BJ (cell line): ENCODE measurements at regions not wholly inside any gene's neighbourhood (a gene's known extent, or its start where the extent isn't known, plus 50 kb on each side); places are given as distances from the start of the nearest gene placed in this dataset.
A peak's percentile ranks its signal among the peaks of the same experiment; 100 is the strongest.

Experiments used
- CTCF ChIA-PET: fragments of 350-600 bp; formaldehyde crosslinking; extraction: SDS; loops from one replicate; lab custom pipeline; 2021; ENCODE audit warnings: antibody characterized with exemption, inconsistent platforms; lab: Yijun Ruan, JAX
- POLR2A ChIA-PET: fragments of 300-600 bp; sonication (Branson Sonifier 250); formaldehyde crosslinking; extraction: SDS; loops from one replicate; lab custom pipeline; 2021; ENCODE audit warnings: antibody characterized with exemption; lab: Charles Lee
- DNase-seq: peaks from one replicate; pipeline ENCODE4 v3.0.0-alpha.2; 2011; ENCODE audit warnings: low read depth
- H3K27me3 ChIP-seq: 2 replicates; pipeline ENCODE4 v1.6.0; 2011; ENCODE audit warnings: low read length; ENCODE audit not compliant: control insufficient read depth, insufficient read depth
- H3K36me3 ChIP-seq: 2 replicates; pipeline ENCODE4 v1.5.1; 2011; ENCODE audit warnings: low read length; ENCODE audit not compliant: control insufficient read depth, insufficient read depth
- H3K4me3 ChIP-seq: 2 replicates; pipeline ENCODE4 v1.5.1; 2011; ENCODE audit warnings: low read depth, mild to moderate bottlenecking, control low read depth, low read length
- TF ChIP-seq, protein P1 (sequence below): IDR thresholded peaks from 2 replicates; pipeline ENCODE4 v1.5.1; 2011; ENCODE audit warnings: low read depth, mild to moderate bottlenecking, control low read depth, inconsistent platforms, low read length, moderate library complexity; ENCODE audit not compliant: insufficient read depth

DNA sequence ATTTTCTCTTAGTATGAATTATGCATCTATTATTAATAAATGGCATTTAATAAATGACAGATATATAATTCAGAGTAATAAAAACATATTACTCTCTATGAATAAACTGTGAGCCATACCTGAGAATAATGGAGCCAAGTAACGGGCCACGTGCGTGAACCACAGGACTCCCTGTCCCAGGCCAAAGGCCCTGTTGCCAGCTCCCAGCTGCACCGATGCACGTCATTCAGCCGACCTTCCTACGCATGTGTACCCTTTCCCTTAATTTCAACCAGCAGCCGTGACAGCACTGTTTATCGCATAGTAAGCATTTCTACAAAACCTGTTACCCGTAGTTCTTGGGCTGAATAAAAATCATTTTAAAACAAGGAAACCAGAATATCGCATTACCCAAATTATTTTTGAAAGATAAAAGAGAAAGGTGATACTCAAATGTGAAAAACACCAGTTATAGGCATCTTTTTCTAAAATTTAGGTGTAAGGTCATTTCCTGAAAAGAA is 827.2 kb upstream of the FRG1 start:
- Histone ChIP-seq H3K36me3 (no peaks in the 10 kb centered on the region), H3K4me3 (no peak overlapping the region), H3K27me3 (no peaks in the 10 kb centered on the region)
- ChIA-PET CTCF (no interaction called here), POLR2A (no interaction called here)
- DNase-seq = no peak
- TF ChIP-seq, protein P1, sequence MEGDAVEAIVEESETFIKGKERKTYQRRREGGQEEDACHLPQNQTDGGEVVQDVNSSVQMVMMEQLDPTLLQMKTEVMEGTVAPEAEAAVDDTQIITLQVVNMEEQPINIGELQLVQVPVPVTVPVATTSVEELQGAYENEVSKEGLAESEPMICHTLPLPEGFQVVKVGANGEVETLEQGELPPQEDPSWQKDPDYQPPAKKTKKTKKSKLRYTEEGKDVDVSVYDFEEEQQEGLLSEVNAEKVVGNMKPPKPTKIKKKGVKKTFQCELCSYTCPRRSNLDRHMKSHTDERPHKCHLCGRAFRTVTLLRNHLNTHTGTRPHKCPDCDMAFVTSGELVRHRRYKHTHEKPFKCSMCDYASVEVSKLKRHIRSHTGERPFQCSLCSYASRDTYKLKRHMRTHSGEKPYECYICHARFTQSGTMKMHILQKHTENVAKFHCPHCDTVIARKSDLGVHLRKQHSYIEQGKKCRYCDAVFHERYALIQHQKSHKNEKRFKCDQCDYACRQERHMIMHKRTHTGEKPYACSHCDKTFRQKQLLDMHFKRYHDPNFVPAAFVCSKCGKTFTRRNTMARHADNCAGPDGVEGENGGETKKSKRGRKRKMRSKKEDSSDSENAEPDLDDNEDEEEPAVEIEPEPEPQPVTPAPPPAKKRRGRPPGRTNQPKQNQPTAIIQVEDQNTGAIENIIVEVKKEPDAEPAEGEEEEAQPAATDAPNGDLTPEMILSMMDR = no peak

DNA sequence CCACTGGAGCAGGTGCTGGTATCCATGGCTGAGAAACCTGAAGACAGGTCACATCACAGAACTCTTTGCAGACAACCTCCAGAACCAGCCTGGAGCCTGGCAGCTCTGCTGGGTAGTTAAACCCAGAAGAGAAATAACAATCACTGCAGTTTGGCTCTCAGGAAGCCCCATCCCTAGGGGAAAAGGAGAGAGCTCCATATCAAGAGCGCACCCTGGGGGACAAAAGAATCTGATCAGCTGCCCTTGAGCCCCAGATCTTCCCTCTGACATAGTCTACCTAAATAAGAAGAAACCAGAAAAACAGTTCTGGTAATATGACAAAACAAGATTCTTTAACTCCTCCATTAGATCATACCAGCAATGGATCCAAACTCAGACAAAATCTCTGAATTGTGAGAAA is 823.2 kb upstream of the FRG1 start:
- H3K36me3 ChIP-seq = no peaks in the 10 kb centered on the region
- ChIA-PET POLR2A (no interaction called here), CTCF (interaction anchor here (0.6 to 1.4 kb wide), 4 partner anchors 13 to 794 kb away, joined by 3 to 5 read pairs (median 3); no protein-coding TSS in a partner anchor)
- DNase-seq = no peak
- H3K4me3 ChIP-seq = no peak overlapping the region
- H3K27me3 ChIP-seq = no peaks in the 10 kb centered on the region
- TF ChIP-seq, protein P1 = 0 out of 2 replicates have a peak, but pooled peaks have one; percentile 11

DNA sequence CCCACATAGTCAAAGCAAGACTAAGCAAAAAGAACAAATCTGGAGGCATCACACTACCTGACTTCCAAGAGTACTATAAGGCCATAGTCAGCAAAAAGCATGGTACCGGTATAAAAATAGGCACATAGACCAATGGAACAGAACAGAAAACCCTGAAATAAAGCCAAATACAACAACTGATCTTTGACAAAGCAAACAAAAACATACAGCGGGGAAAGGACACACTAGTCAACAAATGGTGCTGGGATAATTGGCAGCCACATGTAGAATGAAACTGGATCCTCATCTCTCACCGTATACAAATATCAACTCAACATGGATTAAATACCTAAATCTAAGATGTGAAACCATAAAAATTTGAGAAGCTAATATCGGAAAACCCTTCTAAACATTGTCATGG is 819.3 kb upstream of the FRG1 start:
- CTCF ChIA-PET = no interaction called here
- TF ChIP-seq, protein P1 = no peak
- H3K27me3 ChIP-seq = no peaks in the 10 kb centered on the region
- no peak overlapping the region for H3K4me3 ChIP-seq
- no peaks in the 10 kb centered on the region for H3K36me3 ChIP-seq
- POLR2A ChIA-PET = no interaction called here
- no peak for DNase-seq

DNA sequence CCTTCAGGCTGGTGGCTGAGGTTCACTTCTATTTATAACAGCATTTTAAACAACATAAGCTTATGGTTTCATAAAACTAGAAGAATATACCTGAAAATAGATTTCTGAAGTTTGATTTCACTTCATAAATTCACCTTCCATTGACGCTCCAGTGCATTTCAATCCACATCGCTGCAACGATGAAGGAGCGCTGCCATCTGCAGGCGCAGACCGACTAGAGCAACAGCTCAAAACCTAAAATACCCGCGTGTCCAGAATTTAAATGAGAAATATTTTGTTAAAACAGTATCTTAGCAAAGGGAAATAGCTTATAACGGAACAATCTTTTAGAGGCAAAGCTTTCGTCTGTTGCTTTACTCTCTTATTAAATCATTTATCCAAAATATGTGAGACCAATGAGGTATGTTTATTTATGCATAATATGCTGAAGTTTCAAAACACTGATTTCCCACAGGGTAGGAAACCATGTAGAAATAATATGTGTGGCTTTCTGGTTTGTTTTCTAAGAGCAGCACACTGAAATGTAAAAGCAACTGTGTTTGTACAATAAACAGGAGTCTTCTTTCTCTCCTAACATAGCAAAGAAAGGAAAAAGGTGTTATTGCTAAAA is 816.4 kb upstream of the FRG1 start:
- no peaks in the 10 kb centered on the region for H3K36me3 ChIP-seq
- no peak overlapping the region for H3K4me3 ChIP-seq
- no peaks in the 10 kb centered on the region for H3K27me3 ChIP-seq
- POLR2A ChIA-PET = interaction anchor here (0.6 kb wide), 1 partner anchor 1196 kb away, joined by 3 read pairs; no protein-coding TSS in a partner anchor
- DNase-seq = no peak
- CTCF ChIA-PET = interaction anchor here (1.0 to 1.2 kb wide), 3 partner anchors 9 to 1517 kb away, joined by 3 read pairs; no protein-coding TSS in a partner anchor
- TF ChIP-seq, protein P1 = peak; percentile 72

DNA sequence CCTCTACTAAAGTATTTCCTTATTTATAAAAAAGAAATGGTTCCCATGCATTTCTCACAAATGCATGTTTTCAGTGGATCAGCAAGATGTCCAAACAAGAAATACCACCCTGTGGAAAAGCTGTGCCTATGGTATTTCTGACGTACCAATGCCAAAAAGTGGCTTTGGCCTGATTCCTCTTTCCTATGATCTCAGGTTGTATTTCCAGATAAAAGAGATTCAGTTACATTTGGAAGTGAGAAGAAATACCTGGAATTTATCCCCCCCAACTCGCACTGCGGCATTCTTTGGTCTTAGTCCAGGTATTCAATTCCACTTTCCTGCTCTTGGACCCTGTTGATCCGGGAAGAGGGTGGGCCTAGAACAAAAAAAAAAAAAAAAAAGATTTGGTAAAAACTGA is 815.9 kb upstream of the FRG1 start:
- ChIA-PET CTCF (interaction anchor here (0.7 to 1.2 kb wide), 4 partner anchors 8 to 1518 kb away, joined by 3 read pairs; no protein-coding TSS in a partner anchor), POLR2A (no interaction called here)
- Histone ChIP-seq H3K27me3 (no peaks in the 10 kb centered on the region), H3K36me3 (no peaks in the 10 kb centered on the region), H3K4me3 (no peak overlapping the region)
- TF ChIP-seq, protein P1 = no peak
- DNase-seq = no peak
